H1 (cell line): ENCODE measurements at regions not wholly inside any gene's neighbourhood (a gene's known extent, or its start where the extent isn't known, plus 50 kb on each side); places are given as distances from the start of the nearest gene placed in this dataset.

Source experiments
- BCL11A ChIP-seq, 2 experiments: IDR thresholded peaks; one replicate each; pipeline ENCODE4 v1.6.1; 2011; ENCODE audit warnings: low read depth in 2 of 2, low read length in 2 of 2, mild to moderate bottlenecking in 2 of 2
- CEBPB ChIP-seq: IDR thresholded peaks from 2 replicates; pipeline ENCODE4 v1.6.1; 2012; ENCODE audit warnings: low read depth, low read length
- GABPA ChIP-seq: IDR thresholded peaks from 2 replicates; pipeline ENCODE4 v1.6.1; 2011; ENCODE audit warnings: mild to moderate bottlenecking, low read length, moderate library complexity, borderline replicate concordance; ENCODE audit not compliant: insufficient read depth
- NANOG ChIP-seq: IDR thresholded peaks from 2 replicates; pipeline ENCODE4 v1.6.1; 2011; ENCODE audit warnings: low read length, low read depth, mild to moderate bottlenecking, inconsistent platforms; ENCODE audit not compliant: insufficient read depth, poor library complexity, severe bottlenecking
- SRF ChIP-seq: IDR thresholded peaks from 2 replicates; pipeline ENCODE4 v1.6.1; 2011; ENCODE audit warnings: mild to moderate bottlenecking, low read depth, low read length, moderate library complexity
- TAF7 ChIP-seq: optimal IDR thresholded peaks from 2 replicates; pipeline ENCODE3; 2011; ENCODE audit warnings: low read depth, mild to moderate bottlenecking, inconsistent platforms, low read length, moderate library complexity, borderline replicate concordance

DNA sequence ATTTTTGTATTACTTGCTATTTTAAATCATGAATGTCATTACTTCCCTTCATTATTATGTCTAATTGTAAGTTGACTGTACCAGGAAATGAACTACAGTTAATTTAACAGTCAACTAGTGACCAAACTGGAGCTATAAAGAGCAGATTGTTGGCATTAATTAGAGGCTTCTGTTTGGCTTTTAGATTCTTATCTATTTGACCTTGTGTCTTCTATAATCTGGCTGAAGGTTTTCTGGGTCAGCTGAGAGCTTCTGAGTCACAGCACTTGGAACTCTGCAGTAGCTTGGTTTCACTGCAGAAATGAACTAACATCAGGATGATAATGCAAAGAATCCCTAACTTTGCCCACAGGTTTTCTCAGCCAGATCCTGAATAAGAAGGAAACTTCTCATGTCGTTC is 169.2 kb upstream of the LEF1 start (continued):
- no peak for TF ChIP-seq NANOG
- TF ChIP-seq TAF7 = no peak
- no peak for TF ChIP-seq GABPA
- TF ChIP-seq CEBPB = no peak
- TF ChIP-seq BCL11A (IDR thresholded peaks at IDR 0.05; ENCODE audit: low read depth in 2 of 2, low read length in 2 of 2) = no peak
- no peak for TF ChIP-seq SRF
